SU-DHL-6 (cell line): ENCODE measurements at regions not wholly inside any gene's neighbourhood (a gene's known extent, or its start where the extent isn't known, plus 50 kb on each side); places are given as distances from the start of the nearest gene placed in this dataset.
A peak's percentile ranks its signal among the peaks of the same experiment; 100 is the strongest.

Source experiments
- H2AFZ ChIP-seq: fragments of 200-600 bp; sonication (generic); 2 replicates; pipeline ENCODE4 v1.6.1; 2014; ENCODE audit warnings: low read depth, mild to moderate bottlenecking, moderate library complexity, mixed read lengths, antibody characterized with exemption, low read length; ENCODE audit not compliant: severe bottlenecking
- H3F3A ChIP-seq: fragments of 200-600 bp; shearing (Covaris generic); 2 replicates; pipeline ENCODE4 v1.6.0; 2016; ENCODE audit warnings: antibody characterized with exemption, mild to moderate bottlenecking; ENCODE audit not compliant: insufficient read depth
- H3K27ac ChIP-seq: fragments of 200-600 bp; sonication (generic); 2 replicates; pipeline ENCODE4 v1.5.1; 2016; ENCODE audit warnings: low read depth, mild to moderate bottlenecking, low read length, moderate library complexity, mixed read lengths
- H3K27me3 ChIP-seq: fragments of 200-600 bp; sonication (generic), shearing (Covaris generic); 2 replicates; pipeline ENCODE4 v1.6.0; 2014; ENCODE audit warnings: mild to moderate bottlenecking, low read length
- H3K36me3 ChIP-seq: fragments of 200-600 bp; sonication (generic); 2 replicates; pipeline ENCODE4 v1.6.1; 2014; ENCODE audit warnings: mild to moderate bottlenecking, low read length, mixed read lengths
- H3K4me2 ChIP-seq: fragments of 300-600, 200-600 bp; shearing (Covaris generic), sonication (generic); 2 replicates; pipeline ENCODE4 v1.6.0; 2014; ENCODE audit warnings: low read length, low read depth, mild to moderate bottlenecking; ENCODE audit not compliant: poor library complexity, severe bottlenecking
- H3K4me3 ChIP-seq: fragments of 200-600 bp; sonication (generic); 2 replicates; pipeline ENCODE4 v1.5.1; 2014; ENCODE audit warnings: antibody characterized with exemption, low read length, mild to moderate bottlenecking, mixed read lengths; ENCODE audit not compliant: insufficient read depth, poor library complexity, severe bottlenecking
- H3K79me2 ChIP-seq: fragments of 200-600 bp; sonication (generic); 2 replicates; pipeline ENCODE4 v1.6.1; 2014; ENCODE audit warnings: mild to moderate bottlenecking, low read length, moderate library complexity; ENCODE audit not compliant: insufficient read depth
- H3K9ac ChIP-seq: fragments of 200-600 bp; sonication (generic); 2 replicates; pipeline ENCODE4 v1.7.0; 2014; ENCODE audit warnings: mild to moderate bottlenecking, low read length
- H3K9me2 ChIP-seq: fragments of 200-600 bp; sonication (generic); replicated peaks from 2 replicates; pipeline ENCODE4 v1.6.1; 2014; ENCODE audit warnings: low read length; ENCODE audit not compliant: insufficient read depth
- H3K9me3 ChIP-seq: fragments of 200-600 bp; sonication (generic); 2 replicates; pipeline ENCODE4 v1.6.1; 2014; ENCODE audit warnings: low read length, mixed read lengths; ENCODE audit not compliant: insufficient read depth
- H4K20me1 ChIP-seq: fragments of 200-600 bp; sonication (generic); 2 replicates; pipeline ENCODE4 v1.6.1; 2014; ENCODE audit warnings: low read depth, mild to moderate bottlenecking, antibody characterized with exemption, low read length, moderate library complexity, mixed read lengths
- CTCF ChIP-seq: fragments of 200-600 bp; sonication (generic); IDR thresholded peaks from one replicate; pipeline ENCODE4 v1.5.1; 2017; ENCODE audit warnings: antibody characterized with exemption, mild to moderate bottlenecking, low read length, moderate library complexity; ENCODE audit not compliant: insufficient read depth, poor library complexity, severe bottlenecking
- EZH2phosphoT487 ChIP-seq: fragments of 200-600 bp; sonication (generic), shearing (Covaris generic); conservative IDR thresholded peaks from 2 replicates; pipeline ENCODE4 v1.6.1; 2018; ENCODE audit warnings: mild to moderate bottlenecking, antibody characterized with exemption, low read length, moderate library complexity, mixed read lengths

- TF ChIP-seq EZH2phosphoT487 (no peak), CTCF (no peak)
- no peak overlapping the region for H3K4me3 ChIP-seq
- H3K4me2 ChIP-seq = no peak overlapping the region
- no peaks in the 10 kb centered on the region for H4K20me1 ChIP-seq
- H2AFZ ChIP-seq = no peak overlapping the region
- H3K27ac ChIP-seq = no peak overlapping the region
- no peak overlapping the region for H3K9ac ChIP-seq
- H3K9me2 ChIP-seq = no peaks in the 10 kb centered on the region
- H3K79me2 ChIP-seq = no peaks in the 10 kb centered on the region
- no peaks in the 10 kb centered on the region for H3K27me3 ChIP-seq
- no peaks in the 10 kb centered on the region for H3K9me3 ChIP-seq
- H3K36me3 ChIP-seq = no peaks in the 10 kb centered on the region
- H3F3A ChIP-seq = no peaks in the 10 kb centered on the region
Measured at GRCh38 chr2:64817453-64817852, 163.7 kb upstream of the SERTAD2 start.

DNA sequence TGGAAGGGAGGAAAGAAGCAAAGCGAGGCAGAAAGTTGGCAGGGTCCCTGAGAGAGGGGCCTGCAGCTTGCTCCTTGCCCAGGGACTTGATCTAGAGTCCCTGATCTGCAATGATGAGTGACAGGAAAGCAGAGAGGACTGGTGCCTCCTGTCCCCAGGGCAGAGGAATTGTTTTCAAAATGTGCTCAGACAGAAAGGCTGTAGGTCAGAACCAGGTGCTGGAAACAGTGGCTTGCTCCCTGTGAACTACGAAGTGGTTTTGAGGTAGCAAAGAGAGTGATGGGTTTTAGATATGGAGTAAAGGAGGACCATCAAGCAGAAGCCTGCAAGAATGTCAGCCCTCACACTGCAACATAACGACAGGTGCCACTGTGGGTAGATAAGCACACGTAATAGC is 164.9 kb upstream of the SERTAD2 start:
- Histone ChIP-seq H3K9me3 (no peaks in the 10 kb centered on the region), H4K20me1 (no peaks in the 10 kb centered on the region), H3K9me2 (no peaks in the 10 kb centered on the region), H2AFZ (no peak overlapping the region), H3K4me3 (no peak overlapping the region), H3F3A (no peaks in the 10 kb centered on the region), H3K4me2 (no peak overlapping the region), H3K79me2 (no peaks in the 10 kb centered on the region), H3K27me3 (no peaks in the 10 kb centered on the region), H3K27ac (no peak overlapping the region), H3K36me3 (no peaks in the 10 kb centered on the region), H3K9ac (no peak overlapping the region)
- no peak for TF ChIP-seq CTCF
- TF ChIP-seq EZH2phosphoT487 = no peak

GRCh38 chr2:64819361-64819760 is 165.6 kb upstream of the SERTAD2 start:
- peak overlapping the region; percentile 11 for H3K4me2 ChIP-seq
- H3K9ac ChIP-seq = no peak overlapping the region
- no peak overlapping the region for H3K27ac ChIP-seq
- TF ChIP-seq EZH2phosphoT487 (no peak), CTCF (no peak)
- no peak overlapping the region for H2AFZ ChIP-seq
- no peaks in the 10 kb centered on the region for H3F3A ChIP-seq
- no peaks in the 10 kb centered on the region for H3K9me2 ChIP-seq
- H3K79me2 ChIP-seq = no peaks in the 10 kb centered on the region
- H3K27me3 ChIP-seq = no peaks in the 10 kb centered on the region
- no peaks in the 10 kb centered on the region for H3K9me3 ChIP-seq
- H3K4me3 ChIP-seq = no peak overlapping the region
- no peaks in the 10 kb centered on the region for H3K36me3 ChIP-seq
- no peaks in the 10 kb centered on the region for H4K20me1 ChIP-seq
